GM12878 (cell line): ENCODE measurements at regions not wholly inside any gene's neighbourhood (a gene's known extent, or its start where the extent isn't known, plus 50 kb on each side); places are given as distances from the start of the nearest gene placed in this dataset.

Experiments
- ATAC-seq: fragments of 200-7000 bp; cut with Tn5 transposase; 3 replicates; pipeline ENCODE4 v1.9.1; 2020; ENCODE audit warnings: mild to moderate bottlenecking, moderate library complexity
- BruUV-seq: library from RNA; stranded (reverse); fragments of 400-500 nt; replicated peaks from 2 replicates; lab custom pipeline; 2021; lab: Mats Ljungman, UMichigan
- CTCF ChIA-PET: fragments of 300-600 bp; sonication (Branson Sonifier 250); formaldehyde crosslinking; extraction: SDS; loops from one replicate; lab custom pipeline; 2021; ENCODE audit warnings: inconsistent platforms; lab: Yijun Ruan, JAX
- POLR2A ChIA-PET: fragments of 350-600 bp; formaldehyde crosslinking; extraction: SDS; loops from one replicate; lab custom pipeline; 2021; ENCODE audit warnings: inconsistent platforms; lab: Charles Lee
- RAD21 ChIA-PET: fragments of 300-600 bp; sonication (Branson Sonifier 250); formaldehyde crosslinking; loops from one replicate; lab custom pipeline; 2023; ENCODE audit warnings: antibody characterized with exemption; ENCODE audit not compliant: unreplicated experiment; lab: Charles Lee
- SMC1A ChIA-PET: fragments of 300-600 bp; sonication (Branson Sonifier 250); formaldehyde crosslinking; loops from one replicate; lab custom pipeline; 2023; ENCODE audit not compliant: unreplicated experiment, uncharacterized antibody; lab: Charles Lee
- DNase-seq: peaks from one replicate; pipeline ENCODE4 v3.0.0-alpha.2; 2011; ENCODE audit warnings: low read depth, low spot score
- FAIRE-seq: peaks from 3 replicates; lab custom pipeline; 2011; peaks lifted over from hg19 to GRCh38; lab: Jason Lieb, UNC
- H2AFZ ChIP-seq: 2 replicates; pipeline ENCODE4 v1.6.0; 2011; ENCODE audit warnings: low read depth, low read length, control low read depth; ENCODE audit not compliant: control insufficient read depth
- H3K27ac ChIP-seq: 2 replicates; pipeline ENCODE4 v1.5.1; 2011; ENCODE audit warnings: control low read depth; ENCODE audit not compliant: control insufficient read depth, insufficient read depth
- H3K27me3 ChIP-seq, 2 experiments: replicated peaks in 1 of 2; 2 replicates each; pipeline versions ENCODE4 v1.6.0 to v1.6.1; 2011; ENCODE audit warnings: low read length in 1 of 2; ENCODE audit not compliant: control insufficient read depth in 2 of 2, insufficient read depth in 2 of 2
- H3K36me3 ChIP-seq, 2 experiments: 2 replicates each; pipeline ENCODE4 v1.5.1; 2011; ENCODE audit warnings: low read length in 1 of 2; ENCODE audit not compliant: control insufficient read depth in 2 of 2, insufficient read depth in 2 of 2
- H3K4me1 ChIP-seq: 2 replicates; pipeline ENCODE4 v1.6.1; 2011; ENCODE audit warnings: mild to moderate bottlenecking, low read length, moderate library complexity, mixed read lengths; ENCODE audit not compliant: control insufficient read depth, insufficient read depth
- H3K4me2 ChIP-seq: 2 replicates; pipeline ENCODE4 v1.6.0; 2011; ENCODE audit warnings: control low read depth; ENCODE audit not compliant: control insufficient read depth, insufficient read depth
- H3K4me3 ChIP-seq: fragments of 200-600 bp; sonication (generic); 2 replicates; pipeline ENCODE4 v1.5.1; 2016
- H3K79me2 ChIP-seq: 2 replicates; pipeline ENCODE4 v1.6.0; 2011; ENCODE audit warnings: low read length; ENCODE audit not compliant: control insufficient read depth, insufficient read depth
- H3K9ac ChIP-seq: 2 replicates; pipeline ENCODE4 v1.8.0; 2011; ENCODE audit warnings: low read length, control low read depth, mixed read lengths; ENCODE audit not compliant: control insufficient read depth, insufficient read depth
- H3K9me3 ChIP-seq: replicated peaks from 3 replicates; pipeline ENCODE4 v1.5.1; 2011; ENCODE audit warnings: mild to moderate bottlenecking, low read length; ENCODE audit not compliant: control insufficient read depth, insufficient read depth
- H4K20me1 ChIP-seq: 2 replicates; pipeline ENCODE4 v1.6.0; 2011; ENCODE audit not compliant: control insufficient read depth, insufficient read depth
- PRDM15 ChIP-seq: fragments of 450-650 bp; formaldehyde crosslinking; IDR thresholded peaks from 2 replicates; pipeline ENCODE4 v1.4.0; 2020; ENCODE audit warnings: mild to moderate bottlenecking, moderate library complexity
- TCF3 ChIP-seq: IDR thresholded peaks from 2 replicates; pipeline ENCODE4 v1.6.1; 2012; ENCODE audit warnings: low read depth, mild to moderate bottlenecking, low read length, borderline replicate concordance; ENCODE audit not compliant: insufficient read depth
- WGBS: methylation state at CpG from one replicate; pipeline ENCODE4 v1.1.6; 2016; ENCODE audit warnings: low lambda C conversion rate; ENCODE audit not compliant: insufficient replicate concordance, insufficient coverage; ENCODE audit errors: missing lambda C conversion rate; 5-methylcytosine and 5-hydroxymethylcytosine counted together
- in situ Hi-C: fragments of 300-500 bp; cut with MboI; formaldehyde crosslinking; loops from 9 replicates; pipeline ENCODE4 v1.14.3; 2018; ENCODE audit warnings: mixed read lengths
- intact Hi-C: fragments of 100-400 bp; cut with micrococcal nuclease; formaldehyde crosslinking; loops from one replicate; pipeline ENCODE4 v1.14.2; 2022; ENCODE audit not compliant: unreplicated experiment
- TF ChIP-seq, protein P1 (sequence below): IDR thresholded peaks from 2 replicates; pipeline ENCODE4 v1.6.1; 2011; ENCODE audit warnings: mild to moderate bottlenecking, low read depth, low read length, moderate library complexity; ENCODE audit not compliant: insufficient replicate concordance

DNA sequence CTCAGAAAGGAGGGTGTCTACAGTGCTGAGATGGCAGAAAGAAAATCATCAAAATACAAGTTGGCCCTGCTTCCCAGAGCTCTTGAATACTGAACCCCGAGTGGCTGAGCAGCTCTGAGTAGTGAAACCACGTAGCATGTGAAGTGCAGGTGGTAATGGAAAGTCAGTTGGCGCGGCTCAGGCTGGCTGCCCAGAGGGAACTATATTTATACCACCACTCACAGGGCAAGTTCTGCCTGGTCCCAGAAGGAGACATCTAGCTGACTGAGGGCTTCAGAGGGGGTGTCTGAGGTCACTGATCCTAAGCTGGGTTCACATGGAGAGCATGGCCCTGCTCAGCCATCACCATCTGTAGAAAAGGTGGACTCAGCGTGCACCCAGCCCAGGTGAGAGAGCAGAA, 129.6 kb upstream of the AGBL1 start:
- TF ChIP-seq, protein P1, sequence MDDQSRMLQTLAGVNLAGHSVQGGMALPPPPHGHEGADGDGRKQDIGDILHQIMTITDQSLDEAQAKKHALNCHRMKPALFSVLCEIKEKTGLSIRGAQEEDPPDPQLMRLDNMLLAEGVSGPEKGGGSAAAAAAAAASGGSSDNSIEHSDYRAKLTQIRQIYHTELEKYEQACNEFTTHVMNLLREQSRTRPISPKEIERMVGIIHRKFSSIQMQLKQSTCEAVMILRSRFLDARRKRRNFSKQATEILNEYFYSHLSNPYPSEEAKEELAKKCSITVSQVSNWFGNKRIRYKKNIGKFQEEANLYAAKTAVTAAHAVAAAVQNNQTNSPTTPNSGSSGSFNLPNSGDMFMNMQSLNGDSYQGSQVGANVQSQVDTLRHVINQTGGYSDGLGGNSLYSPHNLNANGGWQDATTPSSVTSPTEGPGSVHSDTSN, result no peak
- peak; percentile 65; the same call in 1 of the 2 replicates for TF ChIP-seq TCF3
- TF ChIP-seq PRDM15 (CRISPR knock-in tag), result no peak
- BruUV-seq, result no TSS peak
- FAIRE-seq (no peak), DNase-seq (peak; percentile 38), ATAC-seq (peak; percentile 16; the same call in 1 of the 3 replicates)
- no peaks in the 10 kb centered on the region for H3K27me3 ChIP-seq
- WGBS, result 5% methylated on average over 5 of the region's 5 CpGs
- ChIA-PET RAD21 (no interaction called here), SMC1A (no interaction called here), POLR2A (no interaction called here), CTCF (interaction anchor here (0.8 kb wide), 1 partner anchor 8 kb away, joined by 3 read pairs; no protein-coding TSS in a partner anchor)
- no peak overlapping the region for H3K27ac ChIP-seq
- no peaks in the 10 kb centered on the region for H3K9me3 ChIP-seq
- no peaks in the 10 kb centered on the region for H4K20me1 ChIP-seq
- no peak overlapping the region for H2AFZ ChIP-seq
- in situ Hi-C loops (no loop called here), intact Hi-C loops (no loop called here)
- H3K9ac ChIP-seq, result no peak overlapping the region
- no peak overlapping the region for H3K4me3 ChIP-seq
- no peaks in the 10 kb centered on the region for H3K79me2 ChIP-seq
- no peaks in the 10 kb centered on the region for H3K36me3 ChIP-seq
- no peak overlapping the region for H3K4me2 ChIP-seq
- 0 out of 2 replicates have a peak, but pooled peaks cover 1% of the 10 kb centered on the region for H3K4me1 ChIP-seq
